ENCODE measurements at regions not wholly inside any gene's neighbourhood (a gene's known extent, or its start where the extent isn't known, plus 50 kb on each side); places are given as distances from the start of the nearest gene placed in this dataset.

DNA sequence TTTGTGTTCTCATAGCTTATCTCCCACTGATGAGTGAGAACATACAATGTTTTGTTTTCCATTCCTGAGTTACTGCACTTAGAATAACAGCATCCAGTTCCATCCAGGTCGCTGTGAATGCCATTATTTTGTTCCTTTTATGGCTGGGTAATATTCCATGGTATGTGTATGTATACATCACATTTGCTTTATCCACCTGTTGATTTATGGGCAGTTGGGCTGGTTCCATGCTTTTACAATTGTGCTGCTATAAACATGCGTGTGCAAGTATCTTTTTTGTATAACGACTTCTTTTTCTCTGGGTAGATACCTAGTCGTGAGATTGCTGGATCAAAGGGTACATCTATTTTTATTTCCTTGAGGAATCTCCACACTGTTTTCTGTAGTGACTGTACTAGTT, 74.8 kb downstream of the ZNF280B start (continued):
- TF ChIP-seq, protein P1, sequence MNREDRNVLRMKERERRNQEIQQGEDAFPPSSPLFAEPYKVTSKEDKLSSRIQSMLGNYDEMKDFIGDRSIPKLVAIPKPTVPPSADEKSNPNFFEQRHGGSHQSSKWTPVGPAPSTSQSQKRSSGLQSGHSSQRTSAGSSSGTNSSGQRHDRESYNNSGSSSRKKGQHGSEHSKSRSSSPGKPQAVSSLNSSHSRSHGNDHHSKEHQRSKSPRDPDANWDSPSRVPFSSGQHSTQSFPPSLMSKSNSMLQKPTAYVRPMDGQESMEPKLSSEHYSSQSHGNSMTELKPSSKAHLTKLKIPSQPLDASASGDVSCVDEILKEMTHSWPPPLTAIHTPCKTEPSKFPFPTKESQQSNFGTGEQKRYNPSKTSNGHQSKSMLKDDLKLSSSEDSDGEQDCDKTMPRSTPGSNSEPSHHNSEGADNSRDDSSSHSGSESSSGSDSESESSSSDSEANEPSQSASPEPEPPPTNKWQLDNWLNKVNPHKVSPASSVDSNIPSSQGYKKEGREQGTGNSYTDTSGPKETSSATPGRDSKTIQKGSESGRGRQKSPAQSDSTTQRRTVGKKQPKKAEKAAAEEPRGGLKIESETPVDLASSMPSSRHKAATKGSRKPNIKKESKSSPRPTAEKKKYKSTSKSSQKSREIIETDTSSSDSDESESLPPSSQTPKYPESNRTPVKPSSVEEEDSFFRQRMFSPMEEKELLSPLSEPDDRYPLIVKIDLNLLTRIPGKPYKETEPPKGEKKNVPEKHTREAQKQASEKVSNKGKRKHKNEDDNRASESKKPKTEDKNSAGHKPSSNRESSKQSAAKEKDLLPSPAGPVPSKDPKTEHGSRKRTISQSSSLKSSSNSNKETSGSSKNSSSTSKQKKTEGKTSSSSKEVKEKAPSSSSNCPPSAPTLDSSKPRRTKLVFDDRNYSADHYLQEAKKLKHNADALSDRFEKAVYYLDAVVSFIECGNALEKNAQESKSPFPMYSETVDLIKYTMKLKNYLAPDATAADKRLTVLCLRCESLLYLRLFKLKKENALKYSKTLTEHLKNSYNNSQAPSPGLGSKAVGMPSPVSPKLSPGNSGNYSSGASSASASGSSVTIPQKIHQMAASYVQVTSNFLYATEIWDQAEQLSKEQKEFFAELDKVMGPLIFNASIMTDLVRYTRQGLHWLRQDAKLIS (CRISPR knock-in tag; IDR thresholded peaks at IDR 0.05; ENCODE audit: borderline replicate concordance) = no peak
- TF ChIP-seq, protein P2, sequence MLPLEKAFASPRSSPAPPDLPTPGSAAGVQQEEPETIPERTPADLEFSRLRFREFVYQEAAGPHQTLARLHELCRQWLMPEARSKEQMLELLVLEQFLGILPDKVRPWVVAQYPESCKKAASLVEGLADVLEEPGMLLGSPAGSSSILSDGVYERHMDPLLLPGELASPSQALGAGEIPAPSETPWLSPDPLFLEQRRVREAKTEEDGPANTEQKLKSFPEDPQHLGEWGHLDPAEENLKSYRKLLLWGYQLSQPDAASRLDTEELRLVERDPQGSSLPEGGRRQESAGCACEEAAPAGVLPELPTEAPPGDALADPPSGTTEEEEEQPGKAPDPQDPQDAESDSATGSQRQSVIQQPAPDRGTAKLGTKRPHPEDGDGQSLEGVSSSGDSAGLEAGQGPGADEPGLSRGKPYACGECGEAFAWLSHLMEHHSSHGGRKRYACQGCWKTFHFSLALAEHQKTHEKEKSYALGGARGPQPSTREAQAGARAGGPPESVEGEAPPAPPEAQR (CRISPR knock-in tag; IDR thresholded peaks at IDR 0.05) = no peak
- TF ChIP-seq GRHL2 (CRISPR knock-in tag; IDR thresholded peaks at IDR 0.05; ENCODE audit: insufficient replicate concordance, severe bottlenecking) (no peak), RELA (CRISPR knock-in tag; IDR thresholded peaks at IDR 0.05; ENCODE audit: borderline replicate concordance) (no peak), RORB (CRISPR knock-in tag; IDR thresholded peaks at IDR 0.05) (no peak), NFYB (CRISPR knock-in tag; conservative IDR thresholded peaks at IDR 0.05; ENCODE audit: low read depth) (no peak), KAT7 (CRISPR knock-in tag; IDR thresholded peaks at IDR 0.05; ENCODE audit: borderline replicate concordance) (no peak)
